Heart left ventricle (tissue), 16 donors: ENCODE measurements at regions not wholly inside any gene's neighbourhood (a gene's known extent, or its start where the extent isn't known, plus 50 kb on each side); places are given as distances from the start of the nearest gene placed in this dataset.

Experiments
- ATAC-seq, 4 donors: fragments of 200-7000 bp; cut with Tn5 transposase; one replicate each; pipeline ENCODE4 v1.9.1; 2020 to 2022; ENCODE audit warnings: moderate library complexity in 4 of 4, mild to moderate bottlenecking in 3 of 4, moderate number of reproducible peaks in 1 of 4
- DNase-seq, 5 donors: peaks; one replicate each; pipeline ENCODE4 v3.0.0-alpha.2; 2020
- H3K27ac ChIP-seq, 12 donors: fragments of 200-600 bp; sonication (generic) in 4 of 12; one replicate each; pipeline versions ENCODE4 v1.5.0 to v1.8.0; 2016 to 2022; ENCODE audit warnings: mild to moderate bottlenecking in 2 of 12
- H3K27me3 ChIP-seq, 9 donors: fragments of 200-600 bp; sonication (generic) in 2 of 9; one replicate each; pipeline versions ENCODE4 v1.5.1 to v1.8.0; 2016 to 2022; ENCODE audit warnings: mild to moderate bottlenecking in 3 of 9
- H3K36me3 ChIP-seq, 9 donors: fragments of 200-600 bp; sonication (generic) in 2 of 9; one replicate each; pipeline versions ENCODE4 v1.5.0 to v1.8.0; 2018 to 2022; ENCODE audit warnings: mild to moderate bottlenecking in 2 of 9
- H3K4me1 ChIP-seq, 12 donors: fragments of 200-600 bp; sonication (generic) in 4 of 12; one replicate each; pipeline versions ENCODE4 v1.5.0 to v1.8.0; 2016 to 2022; ENCODE audit warnings: mild to moderate bottlenecking in 3 of 12
- H3K4me3 ChIP-seq, 12 donors: fragments of 200-600 bp; sonication (generic) in 4 of 12; one replicate each; pipeline versions ENCODE4 v1.5.0 to v1.8.0; 2017 to 2022; ENCODE audit warnings: mild to moderate bottlenecking in 9 of 12, moderate library complexity in 4 of 12
- H3K9me3 ChIP-seq, 12 donors: fragments of 200-600 bp; sonication (generic) in 4 of 12; one replicate each; pipeline versions ENCODE4 v1.5.0 to v1.8.0; 2016 to 2022; ENCODE audit warnings: mild to moderate bottlenecking in 1 of 12
- POLR2A ChIP-seq, 2 donors: fragments of 450-650 bp; IDR thresholded peaks; one replicate each; pipeline ENCODE4 v1.6.1; 2017; ENCODE audit warnings: antibody characterized with exemption in 2 of 2, mild to moderate bottlenecking in 2 of 2, moderate library complexity in 2 of 2
- WGBS, 4 donors: extraction: QIAGEN DNeasy Blood & Tissue Kit in 2 of 4; methylation state at CpG; one replicate each; pipeline versions ENCODE4 v1.1.5 to v1.1.7; 2013 to 2018; 5-methylcytosine and 5-hydroxymethylcytosine counted together
- intact Hi-C, 10 donors: fragments of 100-400 bp; cut with DNase I; formaldehyde crosslinking; loops; one replicate each; pipeline versions ENCODE4 v1.11.1 to v1.14.2; 2022
- TF ChIP-seq, protein P1 (sequence below), 12 donors: fragments of 200-600 bp; sonication (generic) in 4 of 12; IDR thresholded peaks; one replicate each; pipeline versions ENCODE4 v1.5.0 to v1.8.0; 2018 to 2022; ENCODE audit warnings: antibody characterized with exemption in 12 of 12, mild to moderate bottlenecking in 5 of 12
- donor health status: ischemic (EF 13 %, LVEDD 7.1; RV severe dilation, severe dysfunction).
- donor health status: healthy with polysubstance abuse.
- donor health status: DM: no; HTN: yes; CAD: no.
- donor health status: DM: no; HTN: no; CAD: no.
- donor health status: ischemic (EF 25% LVEDD 6.9; RV normal size, moderate dysfunction).
- donor health status: ischemic (EF 25% LVEDD 5.7; RV mildly dilated, moderate dysfunction).
- donor health status: healthy.
- donor health status: DM: yes; HTN: yes; CAD: no.
- donor health status: ischemic (EF 35%, LVEDD 5.7; RV mildly dilated, moderate dysfunction).
- donor health status: nonischemic (EF 11% LVEDD 7.7; RV severe dilation, severe dysfunction).
- donor health status: DM: yes; HTN: yes; CAD: no.
- donor health status: PGD.
- donor health status: ischemic (EF 29% LVEDD 5.4; RV normal size, mild dysfunction).
- donor health status: nonischemic (EF 23%, LVEDD 6.1; RV moderate dilation, normal function).

DNA sequence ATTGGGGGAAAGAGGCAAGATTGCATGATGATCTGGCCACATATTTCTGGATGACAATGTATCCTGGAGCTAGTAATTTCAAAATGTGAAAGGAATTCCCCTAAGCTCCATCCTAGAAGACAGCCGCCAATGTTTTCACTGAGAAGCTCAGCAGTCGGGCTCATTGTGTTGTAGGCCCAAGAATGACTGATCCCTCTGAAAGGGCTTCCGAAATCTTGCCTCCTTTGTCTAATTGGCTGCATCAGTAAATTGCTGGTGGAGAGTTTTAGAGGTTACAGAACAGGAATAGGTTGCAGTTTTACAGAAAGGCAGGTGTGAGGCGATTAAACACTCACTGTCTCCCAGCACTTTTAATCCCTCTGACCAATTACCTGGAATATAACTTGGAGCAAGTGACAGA, 464.1 kb upstream of the SALL1 start:
- H3K36me3 ChIP-seq, result no peaks in the 10 kb centered on the region
- DNase-seq (no peak), ATAC-seq (no peak)
- no peak overlapping the region for H3K4me3 ChIP-seq
- no peaks in the 10 kb centered on the region for H3K4me1 ChIP-seq
- no peak for TF ChIP-seq POLR2A (IDR thresholded peaks at IDR 0.05)
- TF ChIP-seq, protein P1, sequence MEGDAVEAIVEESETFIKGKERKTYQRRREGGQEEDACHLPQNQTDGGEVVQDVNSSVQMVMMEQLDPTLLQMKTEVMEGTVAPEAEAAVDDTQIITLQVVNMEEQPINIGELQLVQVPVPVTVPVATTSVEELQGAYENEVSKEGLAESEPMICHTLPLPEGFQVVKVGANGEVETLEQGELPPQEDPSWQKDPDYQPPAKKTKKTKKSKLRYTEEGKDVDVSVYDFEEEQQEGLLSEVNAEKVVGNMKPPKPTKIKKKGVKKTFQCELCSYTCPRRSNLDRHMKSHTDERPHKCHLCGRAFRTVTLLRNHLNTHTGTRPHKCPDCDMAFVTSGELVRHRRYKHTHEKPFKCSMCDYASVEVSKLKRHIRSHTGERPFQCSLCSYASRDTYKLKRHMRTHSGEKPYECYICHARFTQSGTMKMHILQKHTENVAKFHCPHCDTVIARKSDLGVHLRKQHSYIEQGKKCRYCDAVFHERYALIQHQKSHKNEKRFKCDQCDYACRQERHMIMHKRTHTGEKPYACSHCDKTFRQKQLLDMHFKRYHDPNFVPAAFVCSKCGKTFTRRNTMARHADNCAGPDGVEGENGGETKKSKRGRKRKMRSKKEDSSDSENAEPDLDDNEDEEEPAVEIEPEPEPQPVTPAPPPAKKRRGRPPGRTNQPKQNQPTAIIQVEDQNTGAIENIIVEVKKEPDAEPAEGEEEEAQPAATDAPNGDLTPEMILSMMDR (IDR thresholded peaks at IDR 0.05), result no peak
- no peak overlapping the region for H3K27ac ChIP-seq
- WGBS, 4 donors, result 81 to 87% (median 81%) methylated on average over 4 of the region's 4 CpGs
- H3K27me3 ChIP-seq, result no peaks in the 10 kb centered on the region
- peaks cover 0 to 4% (median 0%) of the 10 kb centered on the region in 12 donors for H3K9me3 ChIP-seq
- intact Hi-C loops, result no loop called here

DNA sequence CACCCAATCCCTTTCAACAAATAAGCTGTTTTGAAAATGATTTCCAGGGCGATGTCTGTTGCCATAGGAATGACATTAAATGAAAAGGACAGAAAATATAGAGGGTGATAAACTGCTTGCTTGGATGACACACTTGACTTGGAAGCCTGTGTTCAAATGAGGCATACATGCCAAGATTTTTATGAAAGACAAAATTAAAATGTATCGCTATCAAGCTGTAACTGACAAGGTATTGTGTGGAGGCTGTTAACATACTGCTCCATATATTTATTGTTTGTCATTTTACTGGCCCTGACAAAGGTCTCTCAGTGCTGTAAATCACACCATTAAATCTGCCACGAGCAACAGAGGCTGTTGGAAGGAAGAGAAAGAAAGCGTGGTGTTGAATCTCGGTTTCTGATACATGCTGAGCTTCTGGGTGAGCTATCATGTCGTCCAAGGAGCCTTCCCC, 456.2 kb upstream of the SALL1 start:
- ATAC-seq, result no peak
- Histone ChIP-seq H3K9me3 (peaks cover 0 to 4% (median 0%) of the 10 kb centered on the region in 12 donors), H3K4me3 (no peak overlapping the region), H3K27me3 (no peaks in the 10 kb centered on the region), H3K36me3 (no peaks in the 10 kb centered on the region), H3K4me1 (no peaks in the 10 kb centered on the region), H3K27ac (no peak overlapping the region)
- TF ChIP-seq, protein P1 (IDR thresholded peaks at IDR 0.05), result no peak
- no peak for TF ChIP-seq POLR2A (IDR thresholded peaks at IDR 0.05)
- DNase-seq, result no peak
- intact Hi-C loops, result loop anchor here in 1 of 10 donors (10.0 kb wide), 1 partner anchor 62 kb away; no protein-coding TSS in a partner anchor
- WGBS, 4 donors, result 51 to 58% (median 54%) methylated on average over 6 of the region's 6 CpGs

DNA sequence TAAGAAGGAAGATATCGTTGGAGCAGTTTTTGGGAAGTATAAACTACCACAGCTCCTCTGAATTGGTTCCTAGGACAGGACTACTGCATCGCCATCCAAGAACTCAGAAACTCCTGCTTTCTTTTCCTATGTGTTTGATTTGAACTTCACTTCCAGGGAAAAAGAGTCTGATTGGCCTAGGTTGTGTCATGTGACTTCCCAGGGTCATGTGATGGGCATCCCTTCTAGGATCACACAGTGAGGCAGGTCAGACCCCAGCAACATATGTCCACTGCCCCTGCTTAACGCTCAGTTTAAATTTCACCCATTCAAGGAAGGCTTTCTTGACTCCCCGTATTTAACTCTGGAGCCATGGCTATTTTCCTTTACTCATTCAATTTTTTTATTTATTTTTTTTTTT, 445.2 kb upstream of the SALL1 start:
- 83 to 90% (median 89%) methylated on average over 4 of the region's 4 CpGs for WGBS, 4 donors
- intact Hi-C loops, result no loop called here
- Histone ChIP-seq H3K9me3 (no peaks in the 10 kb centered on the region), H3K36me3 (no peaks in the 10 kb centered on the region), H3K27ac (no peak overlapping the region), H3K4me3 (no peak overlapping the region), H3K27me3 (no peaks in the 10 kb centered on the region), H3K4me1 (no peaks in the 10 kb centered on the region)
- ATAC-seq, result no peak
- no peak for TF ChIP-seq POLR2A (IDR thresholded peaks at IDR 0.05)
- TF ChIP-seq, protein P1 (IDR thresholded peaks at IDR 0.05), result no peak
- no peak for DNase-seq

DNA sequence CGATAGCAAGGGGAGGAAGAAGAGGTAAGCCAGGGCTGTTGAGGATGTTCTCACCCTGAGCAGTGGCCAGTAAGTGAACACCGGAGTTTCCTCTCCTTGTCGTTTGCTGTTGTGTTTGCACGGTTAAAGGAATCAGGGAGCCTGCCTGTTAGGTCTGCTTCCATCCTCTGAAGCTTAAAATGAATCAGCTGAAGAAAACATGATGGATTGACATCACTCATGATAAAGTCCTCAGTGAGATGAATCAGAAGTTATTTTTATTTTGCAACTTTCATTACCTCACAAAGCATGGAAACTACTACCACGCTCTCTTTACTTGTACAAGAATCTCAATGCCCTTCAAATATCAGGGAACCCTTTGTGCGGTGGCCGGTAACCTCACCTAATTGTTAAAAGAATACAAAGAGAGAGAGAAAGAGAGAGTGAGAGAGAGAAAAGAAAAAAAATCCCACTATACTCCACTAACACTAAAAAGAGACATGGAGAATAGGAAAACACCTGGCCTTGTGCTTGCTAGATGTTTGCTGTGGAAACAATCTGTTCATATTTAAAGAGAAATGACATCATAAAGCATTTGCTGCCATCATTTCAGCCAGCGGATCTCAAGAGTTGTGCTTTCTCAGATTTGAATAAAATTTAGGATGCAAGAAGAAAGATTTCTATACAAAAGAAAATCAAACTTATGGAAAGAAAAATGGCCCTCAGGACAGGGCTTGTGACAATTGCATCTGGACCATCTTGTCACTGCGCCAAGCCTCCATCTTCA, 441.6 kb upstream of the SALL1 start:
- ATAC-seq, result no peak
- intact Hi-C loops, result no loop called here
- no peaks in the 10 kb centered on the region for H3K9me3 ChIP-seq

More for the DNA sequence above, 441.6 kb upstream of the SALL1 start:
- TF ChIP-seq, protein P1 (IDR thresholded peaks at IDR 0.05), result no peak
- TF ChIP-seq POLR2A (IDR thresholded peaks at IDR 0.05), result no peak
- peaks cover 0 to 5% (median 0%) of the 10 kb centered on the region in 9 donors for H3K27me3 ChIP-seq
- WGBS, 4 donors, result 51 to 56% (median 52%) methylated on average over 9 of the region's 9 CpGs
- no peak for DNase-seq
- no peak overlapping the region for H3K4me3 ChIP-seq
- H3K4me1 ChIP-seq, result no peaks in the 10 kb centered on the region
- H3K27ac ChIP-seq, result no peak overlapping the region
- H3K36me3 ChIP-seq, result no peaks in the 10 kb centered on the region
